NCI-H146 (cell line): ENCODE measurements at regions not wholly inside any gene's neighbourhood (a gene's known extent, or its start where the extent isn't known, plus 50 kb on each side); places are given as distances from the start of the nearest gene placed in this dataset.

Experiments used
- DNase-seq: peaks from one replicate; lab custom pipeline; 2025; lab: John Stamatoyannopoulos, UW

- no peak for DNase-seq
Observed at GRCh38 chr22:49326558-49326957, 501.1 kb downstream of the BRD1 start.

GRCh38 chr22:49325531-49326395 is 501.9 kb downstream of the BRD1 start:
- no peak for DNase-seq

GRCh38 chr22:49324527-49325491 is 502.9 kb downstream of the BRD1 start:
- no peak for DNase-seq

GRCh38 chr22:49323751-49324415 is 503.8 kb downstream of the BRD1 start:
- no peak for DNase-seq

- DNase-seq = no peak
Observed at GRCh38 chr22:49322861-49323622, 504.6 kb downstream of the BRD1 start.

DNA sequence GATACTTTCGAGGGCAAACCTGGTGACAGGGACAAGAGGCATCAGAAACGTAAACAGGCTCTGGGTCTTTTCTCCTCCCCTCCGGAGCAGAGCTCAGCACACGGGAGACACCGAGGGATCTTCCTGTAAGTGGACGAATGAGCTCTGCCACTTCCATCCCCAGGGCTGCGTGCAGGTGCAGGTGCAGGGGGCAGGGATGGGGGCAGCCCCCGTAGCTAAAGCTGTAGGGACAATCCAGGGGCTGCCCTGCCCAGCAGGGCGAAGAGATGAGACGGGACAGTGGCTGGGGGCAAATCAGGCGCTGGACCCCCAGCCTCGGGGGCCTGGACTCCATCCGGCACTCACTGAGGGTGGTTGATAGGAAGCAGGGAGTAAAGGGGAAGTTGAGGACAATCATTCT is 505.4 kb downstream of the BRD1 start:
- peak; percentile 29 for DNase-seq

DNA sequence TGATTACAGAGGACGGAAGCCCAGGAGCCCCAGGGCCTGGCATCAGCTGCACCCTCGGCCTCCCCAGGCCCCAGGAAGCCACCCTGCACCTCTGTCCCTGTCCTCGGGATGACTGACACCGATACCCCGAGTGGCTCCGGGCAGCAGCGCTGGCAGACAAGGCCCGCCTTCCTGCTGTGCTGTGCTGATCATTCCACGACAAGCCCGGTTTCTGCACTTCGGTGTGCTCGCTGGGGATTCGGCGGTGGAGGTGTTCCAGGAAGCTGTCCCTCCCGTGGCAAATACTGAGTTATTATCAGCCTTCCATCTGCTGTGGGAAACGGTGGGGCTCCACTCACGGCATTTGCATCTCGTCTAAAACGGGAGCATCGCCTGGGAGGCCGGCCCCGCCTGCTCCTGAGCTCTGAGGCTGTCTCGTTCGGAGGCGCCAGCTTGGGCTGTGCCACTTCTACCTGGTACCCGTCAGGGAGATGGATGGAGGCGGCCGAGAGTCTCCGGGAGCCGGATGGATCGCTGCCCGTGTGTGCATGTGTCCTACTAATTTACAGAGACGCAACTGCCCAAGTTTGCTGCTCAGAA is 506.1 kb downstream of the BRD1 start:
- peak; percentile 69 for DNase-seq

GRCh38 chr22:49320714-49321476 is 506.8 kb downstream of the BRD1 start:
- DNase-seq = no peak

- no peak for DNase-seq
Observed at GRCh38 chr22:49317369-49317768, 510.3 kb downstream of the BRD1 start.

DNA sequence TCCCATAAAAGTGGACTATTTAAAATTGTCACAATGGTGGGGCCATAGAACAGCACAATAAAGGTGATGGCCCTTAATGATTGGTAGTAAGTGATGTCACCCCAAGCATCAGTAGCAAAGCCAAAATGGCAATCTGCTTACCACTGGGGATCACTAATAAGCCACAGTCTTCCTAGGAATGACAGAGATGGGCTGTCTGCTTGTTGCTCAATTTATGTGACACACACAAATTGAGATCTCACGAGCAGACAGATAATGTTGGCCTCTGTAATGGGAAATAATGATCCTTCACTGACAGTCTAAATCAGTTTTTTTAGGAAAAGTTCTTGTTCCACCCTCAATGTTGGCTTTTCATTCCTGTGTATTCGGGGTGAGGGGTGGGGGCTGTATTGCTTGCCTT is 515.1 kb downstream of the BRD1 start:
- DNase-seq = no peak

- DNase-seq = no peak
Observed at GRCh38 chr22:49310354-49310753, 517.3 kb downstream of the BRD1 start.

DNA sequence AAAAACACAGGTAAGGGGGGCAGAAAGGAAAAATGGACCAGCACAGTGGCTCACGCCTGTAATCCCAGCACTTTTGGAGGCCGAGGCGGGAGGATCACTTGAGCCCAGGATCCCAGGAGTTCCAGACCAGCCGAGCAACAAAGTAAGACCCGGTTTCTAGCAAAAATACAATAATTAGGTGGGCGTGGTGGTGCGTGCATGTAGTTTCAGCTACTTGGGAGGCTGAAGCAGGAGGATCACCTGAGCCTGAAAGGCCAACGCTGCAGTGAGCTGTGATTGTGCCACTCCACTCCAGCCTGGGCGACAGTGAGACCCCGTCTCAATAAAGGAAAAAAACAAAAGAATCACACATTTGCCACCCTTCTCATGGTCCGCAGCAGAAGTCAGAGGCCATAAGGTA is 519.4 kb downstream of the BRD1 start:
- DNase-seq = no peak

DNA sequence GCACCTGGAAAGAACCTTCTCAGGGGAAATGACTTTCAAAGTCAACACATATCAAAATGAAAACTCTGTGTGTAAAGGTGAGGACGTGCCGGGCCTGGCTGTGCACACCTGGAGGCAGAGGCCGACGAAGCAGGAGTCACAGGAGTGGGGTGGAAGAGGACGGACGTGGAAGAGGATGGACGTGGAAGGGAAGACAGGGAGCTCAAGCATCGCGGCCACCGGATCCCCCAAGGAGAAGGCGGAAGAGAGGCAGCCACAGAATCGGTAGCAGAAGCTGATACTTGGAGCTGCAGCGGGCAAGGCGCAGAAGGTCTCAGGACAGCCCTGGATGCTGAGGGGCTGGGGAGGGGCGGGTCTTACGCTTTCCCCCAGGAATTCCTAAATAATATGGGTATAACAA is 519.8 kb downstream of the BRD1 start:
- no peak for DNase-seq

DNA sequence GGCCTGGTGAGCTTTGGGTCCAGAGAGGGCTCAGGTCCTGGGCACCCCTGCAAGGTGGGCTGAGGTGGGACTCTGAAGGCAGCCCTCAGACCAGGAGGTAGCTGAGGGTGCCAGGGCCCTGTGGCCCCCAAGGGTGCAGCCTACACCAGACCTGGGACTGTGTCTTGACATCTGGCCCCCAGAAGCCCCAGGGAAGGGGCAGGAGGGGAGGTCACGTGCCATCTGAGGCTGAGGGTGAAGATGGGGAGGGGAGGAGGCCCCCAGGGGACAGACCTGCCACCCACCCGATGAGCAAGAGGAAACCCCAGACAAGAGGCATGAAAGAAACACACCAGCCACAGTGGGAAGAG is 520.2 kb downstream of the BRD1 start:
- no peak for DNase-seq

- no peak for DNase-seq
Observed at GRCh38 chr22:49306632-49307480, 520.8 kb downstream of the BRD1 start.

GRCh38 chr22:49305966-49306631 is 521.6 kb downstream of the BRD1 start:
- DNase-seq = no peak

DNA sequence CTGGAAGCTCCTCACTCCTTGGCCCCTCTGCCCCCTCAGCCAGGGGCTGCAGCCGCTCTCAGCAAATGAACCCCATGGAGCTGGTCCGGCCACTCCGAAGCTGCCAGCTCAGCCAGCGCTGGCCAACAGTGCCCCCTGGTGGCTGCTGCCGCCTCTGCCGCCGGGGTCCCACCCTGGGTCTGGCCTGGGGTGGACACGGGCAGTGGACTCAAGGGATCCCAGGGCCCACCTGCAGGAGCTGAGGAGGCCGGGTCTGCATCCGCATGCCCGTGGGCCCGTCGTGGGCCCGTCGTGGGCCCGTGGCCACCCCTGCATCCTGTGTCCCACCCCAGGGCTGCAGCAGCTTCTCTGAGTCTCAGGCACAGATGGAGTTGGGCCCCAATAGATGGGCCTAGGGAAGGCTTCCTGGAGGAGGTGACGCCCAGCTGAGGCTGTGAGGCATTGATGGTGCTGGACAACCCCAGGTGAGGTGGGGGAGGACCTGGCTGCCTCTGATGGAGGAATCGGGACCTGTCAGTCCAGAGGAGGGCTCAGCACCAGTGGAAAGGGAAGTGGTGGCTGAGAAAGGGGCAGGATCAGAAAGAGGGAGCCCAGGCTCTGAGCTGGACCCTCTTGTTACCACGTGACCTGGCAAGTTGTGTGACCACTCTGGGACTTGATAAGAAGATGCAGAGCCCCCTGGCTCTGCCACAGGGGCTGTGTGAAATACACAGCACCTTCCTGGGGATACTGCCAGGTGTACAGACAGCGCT is 522.3 kb downstream of the BRD1 start:
- DNase-seq = peak; percentile 51

GRCh38 chr22:49303781-49304461 is 523.8 kb downstream of the BRD1 start:
- no peak for DNase-seq
